Naive thymus-derived CD4-positive, alpha-beta T cell (primary cell): ENCODE measurements at regions not wholly inside any gene's neighbourhood (a gene's known extent, or its start where the extent isn't known, plus 50 kb on each side); places are given as distances from the start of the nearest gene placed in this dataset.

ENCODE experiments used
- ATAC-seq: fragments of 150-1000 bp; cut with Tn5 transposase; 2 replicates; pipeline ENCODE4 v1.10.0; 2021; ENCODE audit warnings: mild to moderate bottlenecking, moderate library complexity
- CTCF ChIA-PET: fragments of 350-600 bp; sonication (Branson Sonifier 250); formaldehyde crosslinking; loops from one replicate; lab custom pipeline; 2021; ENCODE audit warnings: antibody characterized with exemption; lab: Charles Lee
- POLR2A ChIA-PET: fragments of 350-600 bp; sonication (Branson Sonifier 250); formaldehyde crosslinking; loops from one replicate; lab custom pipeline; 2021; ENCODE audit warnings: antibody characterized with exemption, inconsistent platforms; lab: Charles Lee
- DNase-seq, 9 donors: peaks; one replicate each; pipeline versions ENCODE4 v3.0.0 to v3.0.0-alpha.2; 2020 to 2022; ENCODE audit warnings: mixed read lengths in 1 of 9
- H3K27ac ChIP-seq: one replicate; pipeline ENCODE4 v1.7.0; 2013; ENCODE audit warnings: mild to moderate bottlenecking, low read depth, low read length, moderate library complexity
- H3K27me3 ChIP-seq, 2 donors: one replicate each; pipeline ENCODE4 v1.7.0; 2013; ENCODE audit warnings: low read length in 2 of 2, mild to moderate bottlenecking in 2 of 2, moderate library complexity in 2 of 2; ENCODE audit not compliant: control insufficient read depth in 2 of 2, insufficient read depth in 2 of 2
- H3K36me3 ChIP-seq, 3 experiments: 1 replicate in 2 of 3; 2 replicates in 1 of 3; pipeline ENCODE4 v1.7.0; 2013; ENCODE audit warnings: low read length in 3 of 3, mild to moderate bottlenecking in 3 of 3, moderate library complexity in 1 of 3; ENCODE audit not compliant: insufficient read depth in 3 of 3, control insufficient read depth in 2 of 3
- H3K4me1 ChIP-seq, 2 donors: one replicate each; pipeline ENCODE4 v1.7.0; 2013; ENCODE audit warnings: low read length in 2 of 2, mild to moderate bottlenecking in 2 of 2, moderate library complexity in 1 of 2; ENCODE audit not compliant: control insufficient read depth in 2 of 2, insufficient read depth in 2 of 2
- H3K4me3 ChIP-seq: 2 replicates; pipeline ENCODE4 v1.7.0; 2013; ENCODE audit warnings: mild to moderate bottlenecking, low read length
- H3K9me3 ChIP-seq, 3 experiments: 1 replicate in 2 of 3; 2 replicates in 1 of 3; pipeline ENCODE4 v1.7.0; 2013; ENCODE audit warnings: low read length in 3 of 3; ENCODE audit not compliant: control insufficient read depth in 2 of 3
- H3K27ac Mint-ChIP-seq, 9 donors: one replicate each; pipeline ENCODE4 v1.8.0; 2020 to 2022; ENCODE audit warnings: mixed read lengths in 9 of 9, mild to moderate bottlenecking in 8 of 9, moderate library complexity in 5 of 9, inconsistent platforms in 2 of 9
- H3K27me3 Mint-ChIP-seq, 5 donors: one replicate each; pipeline ENCODE4 v1.8.0; 2021 to 2022; ENCODE audit warnings: mixed read lengths in 5 of 5, mild to moderate bottlenecking in 1 of 5
- H3K36me3 Mint-ChIP-seq, 5 donors: one replicate each; pipeline ENCODE4 v1.8.0; 2020 to 2022; ENCODE audit warnings: mixed read lengths in 5 of 5, mild to moderate bottlenecking in 3 of 5, inconsistent platforms in 1 of 5
- H3K4me1 Mint-ChIP-seq, 7 donors: one replicate each; pipeline ENCODE4 v1.8.0; 2020 to 2022; ENCODE audit warnings: mixed read lengths in 7 of 7, mild to moderate bottlenecking in 3 of 7, inconsistent platforms in 1 of 7
- H3K4me3 Mint-ChIP-seq, 10 donors: one replicate each; pipeline ENCODE4 v1.8.0; 2020 to 2022; ENCODE audit warnings: mild to moderate bottlenecking in 10 of 10, mixed read lengths in 10 of 10, moderate library complexity in 6 of 10, inconsistent platforms in 2 of 10
- H3K9me3 Mint-ChIP-seq, 11 donors: one replicate each; pipeline ENCODE4 v1.8.0; 2020 to 2022; ENCODE audit warnings: mixed read lengths in 11 of 11, mild to moderate bottlenecking in 4 of 11, inconsistent platforms in 1 of 11, moderate library complexity in 1 of 11
- intact Hi-C, 2 donors: fragments of 100-400 bp; cut with micrococcal nuclease; formaldehyde crosslinking; loops; one replicate each; pipeline ENCODE4 v1.15.1; 2023

GRCh38 chr11:79896258-79896657 lies 455.4 kb upstream of the TENM4 start:
- ChIA-PET POLR2A (no interaction called here), CTCF (no interaction called here)
- no peak overlapping the region for H3K27ac Mint-ChIP-seq
- no peak overlapping the region for H3K4me3 ChIP-seq
- H3K9me3 Mint-ChIP-seq: peaks cover 0 to 9% (median 2%) of the 10 kb centered on the region in 11 donors
- H3K36me3 Mint-ChIP-seq: peaks cover 0 to 3% (median 0%) of the 10 kb centered on the region in 5 donors
- H3K27me3 Mint-ChIP-seq: no peaks in the 10 kb centered on the region
- H3K4me3 Mint-ChIP-seq: no peak overlapping the region
- ATAC-seq (no peak), DNase-seq (no peak)
- no peaks in the 10 kb centered on the region for H3K27me3 ChIP-seq
- no peaks in the 10 kb centered on the region for H3K9me3 ChIP-seq
- intact Hi-C loops: no loop called here
- no peaks in the 10 kb centered on the region for H3K4me1 Mint-ChIP-seq
- H3K36me3 ChIP-seq: no peaks in the 10 kb centered on the region
- no peak overlapping the region for H3K27ac ChIP-seq
- H3K4me1 ChIP-seq: no peaks in the 10 kb centered on the region

- H3K27ac ChIP-seq: no peak overlapping the region
- no peaks in the 10 kb centered on the region for H3K36me3 ChIP-seq
- H3K4me1 Mint-ChIP-seq: no peaks in the 10 kb centered on the region
- peaks cover 0 to 3% (median 0%) of the 10 kb centered on the region in 5 donors for H3K36me3 Mint-ChIP-seq
- H3K27ac Mint-ChIP-seq: no peak overlapping the region
- intact Hi-C loops: no loop called here
- DNase-seq: no peak
- no peaks in the 10 kb centered on the region for H3K9me3 ChIP-seq
- H3K4me3 Mint-ChIP-seq: no peak overlapping the region
- H3K27me3 Mint-ChIP-seq: no peaks in the 10 kb centered on the region
- CTCF ChIA-PET: interaction anchor here (0.5 kb wide), 1 partner anchor 567 kb away, joined by 3 read pairs; no protein-coding TSS in a partner anchor
- no peak for ATAC-seq
- H3K4me1 ChIP-seq: no peaks in the 10 kb centered on the region
- peaks cover 0 to 8% (median 0%) of the 10 kb centered on the region in 11 donors for H3K9me3 Mint-ChIP-seq
- no peaks in the 10 kb centered on the region for H3K27me3 ChIP-seq
- H3K4me3 ChIP-seq: no peak overlapping the region
- POLR2A ChIA-PET: no interaction called here
Measured at GRCh38 chr11:79894111-79894510, 453.3 kb upstream of the TENM4 start.

GRCh38 chr11:79890272-79890671 lies 449.4 kb upstream of the TENM4 start:
- Histone ChIP-seq H3K9me3 (no peaks in the 10 kb centered on the region), H3K36me3 (no peaks in the 10 kb centered on the region), H3K27me3 (no peaks in the 10 kb centered on the region), H3K4me1 (no peaks in the 10 kb centered on the region), H3K4me3 (no peak overlapping the region), H3K27ac (no peak overlapping the region)
- intact Hi-C loops: no loop called here
- DNase-seq (no peak), ATAC-seq (no peak)
- Mint-ChIP-seq H3K4me3 (no peak overlapping the region), H3K27ac (no peak overlapping the region), H3K4me1 (no peaks in the 10 kb centered on the region), H3K36me3 (peaks cover 0 to 3% (median 0%) of the 10 kb centered on the region in 5 donors), H3K9me3 (peaks cover 0 to 4% (median 0%) of the 10 kb centered on the region in 11 donors), H3K27me3 (no peaks in the 10 kb centered on the region)
- CTCF ChIA-PET: interaction anchor here (0.6 kb wide), 2 partner anchors 15 to 47 kb away, joined by 3 read pairs; no protein-coding TSS in a partner anchor
- POLR2A ChIA-PET: no interaction called here

GRCh38 chr11:79864882-79865281 lies 424.1 kb upstream of the TENM4 start:
- Histone ChIP-seq H3K27me3 (peaks cover 0 to 4% of the 10 kb centered on the region in 2 donors), H3K27ac (no peak overlapping the region), H3K4me1 (no peaks in the 10 kb centered on the region), H3K36me3 (no peaks in the 10 kb centered on the region), H3K9me3 (no peaks in the 10 kb centered on the region), H3K4me3 (no peak overlapping the region)
- Mint-ChIP-seq H3K4me3 (no peak overlapping the region), H3K4me1 (no peaks in the 10 kb centered on the region), H3K9me3 (peaks cover 7 to 37% (median 16%) of the 10 kb centered on the region in 11 donors), H3K27ac (no peak overlapping the region), H3K36me3 (no peaks in the 10 kb centered on the region), H3K27me3 (peaks cover 0 to 3% (median 0%) of the 10 kb centered on the region in 5 donors)
- DNase-seq: no peak
- POLR2A ChIA-PET: no interaction called here
- CTCF ChIA-PET: no interaction called here
- no peak for ATAC-seq
- intact Hi-C loops: no loop called here

- CTCF ChIA-PET: no interaction called here
- POLR2A ChIA-PET: no interaction called here
- H3K4me1 ChIP-seq: no peaks in the 10 kb centered on the region
- peaks cover 0 to 5% (median 0%) of the 10 kb centered on the region in 3 experiments for H3K9me3 ChIP-seq
- no peak overlapping the region for H3K27ac ChIP-seq
- Mint-ChIP-seq H3K27me3 (peaks cover 0 to 3% (median 0%) of the 10 kb centered on the region in 5 donors), H3K9me3 (peaks cover 0 to 21% (median 6%) of the 10 kb centered on the region in 11 donors), H3K27ac (no peak overlapping the region), H3K4me3 (no peak overlapping the region), H3K4me1 (peaks cover 0 to 1% (median 0%) of the 10 kb centered on the region in 7 donors), H3K36me3 (no peaks in the 10 kb centered on the region)
- peaks cover 0 to 4% of the 10 kb centered on the region in 2 donors for H3K27me3 ChIP-seq
- no peak overlapping the region for H3K4me3 ChIP-seq
- DNase-seq (no peak), ATAC-seq (no peak)
- H3K36me3 ChIP-seq: no peaks in the 10 kb centered on the region
- intact Hi-C loops: no loop called here
Measured at GRCh38 chr11:79860336-79860735, 419.5 kb upstream of the TENM4 start.

GRCh38 chr11:79857377-79858214 lies 416.8 kb upstream of the TENM4 start:
- peaks cover 0 to 3% (median 0%) of the 10 kb centered on the region in 5 donors for H3K27me3 Mint-ChIP-seq
- no peak overlapping the region for H3K27ac ChIP-seq
- peaks cover 0 to 20% (median 4%) of the 10 kb centered on the region in 11 donors for H3K9me3 Mint-ChIP-seq

More at GRCh38 chr11:79857377-79858214, 416.8 kb upstream of the TENM4 start:
- intact Hi-C loops: no loop called here
- H3K4me1 ChIP-seq: no peaks in the 10 kb centered on the region
- no peaks in the 10 kb centered on the region for H3K36me3 ChIP-seq
- ChIA-PET CTCF (no interaction called here), POLR2A (no interaction called here)
- Mint-ChIP-seq H3K4me3 (no peak overlapping the region), H3K36me3 (no peaks in the 10 kb centered on the region), H3K27ac (no peak overlapping the region), H3K4me1 (peaks cover 0 to 1% (median 0%) of the 10 kb centered on the region in 7 donors)
- no peak for DNase-seq
- H3K4me3 ChIP-seq: no peak overlapping the region
- peaks cover 0 to 5% (median 0%) of the 10 kb centered on the region in 3 experiments for H3K9me3 ChIP-seq
- ATAC-seq: no peak
- peaks cover 0 to 4% of the 10 kb centered on the region in 2 donors for H3K27me3 ChIP-seq
